Left ventricle myocardium inferior (tissue), 1 donor: ENCODE measurements at regions not wholly inside any gene's neighbourhood (a gene's known extent, or its start where the extent isn't known, plus 50 kb on each side); places are given as distances from the start of the nearest gene placed in this dataset.

Experiments used
- DNase-seq: peaks from one replicate; pipeline ENCODE4 v3.0.0-alpha.2; 2020
- H3K27ac ChIP-seq: fragments of 200-600 bp; replicated peaks from 2 replicates; pipeline ENCODE4 v1.8.0; 2021
- H3K27me3 ChIP-seq: fragments of 200-600 bp; 2 replicates; pipeline ENCODE4 v1.8.0; 2021; ENCODE audit warnings: low read depth
- H3K36me3 ChIP-seq: fragments of 200-600 bp; 2 replicates; pipeline ENCODE4 v1.8.0; 2021
- H3K4me1 ChIP-seq: fragments of 200-600 bp; 2 replicates; pipeline ENCODE4 v1.8.0; 2021
- H3K4me3 ChIP-seq: fragments of 200-600 bp; 2 replicates; pipeline ENCODE4 v1.8.0; 2021; ENCODE audit warnings: mild to moderate bottlenecking, moderate library complexity
- H3K9me3 ChIP-seq: fragments of 200-600 bp; replicated peaks from 2 replicates; pipeline ENCODE4 v1.8.0; 2021
- intact Hi-C: fragments of 100-400 bp; cut with micrococcal nuclease; formaldehyde crosslinking; loops from one replicate; pipeline ENCODE4 v1.11.0; 2022
- TF ChIP-seq, protein P1 (sequence below): fragments of 200-600 bp; IDR thresholded peaks from 2 replicates; pipeline ENCODE4 v1.8.0; 2021; ENCODE audit warnings: antibody characterized with exemption, mild to moderate bottlenecking, borderline replicate concordance
- donor health status: DM: no; HTN: yes; CAD: no; lungs with severe emphysema.

- no peak overlapping the region for H3K4me3 ChIP-seq
- intact Hi-C loops, result no loop called here
- TF ChIP-seq, protein P1, sequence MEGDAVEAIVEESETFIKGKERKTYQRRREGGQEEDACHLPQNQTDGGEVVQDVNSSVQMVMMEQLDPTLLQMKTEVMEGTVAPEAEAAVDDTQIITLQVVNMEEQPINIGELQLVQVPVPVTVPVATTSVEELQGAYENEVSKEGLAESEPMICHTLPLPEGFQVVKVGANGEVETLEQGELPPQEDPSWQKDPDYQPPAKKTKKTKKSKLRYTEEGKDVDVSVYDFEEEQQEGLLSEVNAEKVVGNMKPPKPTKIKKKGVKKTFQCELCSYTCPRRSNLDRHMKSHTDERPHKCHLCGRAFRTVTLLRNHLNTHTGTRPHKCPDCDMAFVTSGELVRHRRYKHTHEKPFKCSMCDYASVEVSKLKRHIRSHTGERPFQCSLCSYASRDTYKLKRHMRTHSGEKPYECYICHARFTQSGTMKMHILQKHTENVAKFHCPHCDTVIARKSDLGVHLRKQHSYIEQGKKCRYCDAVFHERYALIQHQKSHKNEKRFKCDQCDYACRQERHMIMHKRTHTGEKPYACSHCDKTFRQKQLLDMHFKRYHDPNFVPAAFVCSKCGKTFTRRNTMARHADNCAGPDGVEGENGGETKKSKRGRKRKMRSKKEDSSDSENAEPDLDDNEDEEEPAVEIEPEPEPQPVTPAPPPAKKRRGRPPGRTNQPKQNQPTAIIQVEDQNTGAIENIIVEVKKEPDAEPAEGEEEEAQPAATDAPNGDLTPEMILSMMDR, result no peak
Measured at GRCh38 chr5:2857837-2858236, 106.4 kb upstream of the IRX2 start.

DNA sequence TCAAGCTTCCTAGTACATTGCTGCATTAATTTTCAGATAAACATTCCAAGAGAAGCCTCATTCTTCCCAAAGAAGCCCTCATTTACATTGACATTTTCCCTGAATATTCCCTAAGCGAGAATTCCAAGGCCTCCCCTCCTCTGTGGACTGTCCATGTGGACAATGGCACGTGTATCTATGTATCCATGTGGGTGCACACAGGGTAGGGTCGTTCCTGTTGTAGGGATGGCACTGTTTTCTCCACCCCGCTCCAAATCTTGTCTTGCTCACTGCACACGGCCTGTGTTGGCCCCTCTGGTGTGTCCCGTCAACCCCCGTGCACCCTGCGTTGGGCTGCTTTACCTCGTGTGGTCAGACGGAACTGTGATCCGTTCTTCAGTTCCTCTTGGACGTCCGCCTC, 104.7 kb upstream of the IRX2 start:
- TF ChIP-seq, protein P1, result no peak
- H3K4me1 ChIP-seq, result no peaks in the 10 kb centered on the region
- intact Hi-C loops, result no loop called here
- H3K9me3 ChIP-seq, result no peaks in the 10 kb centered on the region
- peaks cover 13% of the 10 kb centered on the region for H3K27me3 ChIP-seq
- no peak for DNase-seq
- H3K36me3 ChIP-seq, result no peaks in the 10 kb centered on the region
- H3K4me3 ChIP-seq, result no peak overlapping the region
- no peak overlapping the region for H3K27ac ChIP-seq

More at GRCh38 chr5:2857837-2858236, 106.4 kb upstream of the IRX2 start:
- no peaks in the 10 kb centered on the region for H3K36me3 ChIP-seq
- DNase-seq, result no peak
- H3K27ac ChIP-seq, result no peak overlapping the region
- no peaks in the 10 kb centered on the region for H3K4me1 ChIP-seq
- no peaks in the 10 kb centered on the region for H3K9me3 ChIP-seq
- H3K27me3 ChIP-seq, result peaks cover 16% of the 10 kb centered on the region

DNA sequence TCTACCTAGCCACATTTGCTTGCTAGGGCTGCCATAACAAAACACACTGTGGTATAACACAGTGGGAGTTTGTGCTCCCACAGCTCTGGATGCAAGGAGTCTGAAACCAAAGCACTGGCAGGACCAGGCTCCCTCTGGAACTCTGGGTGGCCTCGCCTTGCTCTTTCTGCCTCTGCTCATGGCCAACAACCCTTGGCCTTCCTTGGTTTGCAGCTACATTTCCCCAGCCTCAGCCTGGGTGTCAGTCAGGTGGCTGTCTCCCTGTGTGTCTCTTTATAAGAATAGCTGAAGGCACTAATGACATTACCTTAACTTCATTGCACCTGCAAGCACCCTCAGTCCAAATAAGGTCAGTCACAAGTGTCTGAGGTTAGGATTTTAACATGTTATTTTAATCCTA, 101.0 kb upstream of the IRX2 start:
- Histone ChIP-seq H3K4me1 (no peaks in the 10 kb centered on the region), H3K27ac (no peak overlapping the region), H3K36me3 (no peaks in the 10 kb centered on the region), H3K9me3 (no peaks in the 10 kb centered on the region), H3K27me3 (no peaks in the 10 kb centered on the region), H3K4me3 (no peak overlapping the region)
- no peak for DNase-seq
- intact Hi-C loops, result no loop called here
- TF ChIP-seq, protein P1, result no peak

GRCh38 chr5:2851895-2852294, 100.4 kb upstream of the IRX2 start:
- no peaks in the 10 kb centered on the region for H3K36me3 ChIP-seq
- no peaks in the 10 kb centered on the region for H3K4me1 ChIP-seq
- intact Hi-C loops, result no loop called here

GRCh38 chr5:2849429-2849828, 98.0 kb upstream of the IRX2 start:
- TF ChIP-seq, protein P1, result no peak
- Histone ChIP-seq H3K27me3 (peaks cover 6% of the 10 kb centered on the region), H3K4me3 (no peak overlapping the region), H3K36me3 (no peaks in the 10 kb centered on the region), H3K9me3 (no peaks in the 10 kb centered on the region), H3K27ac (no peak overlapping the region), H3K4me1 (no peaks in the 10 kb centered on the region)
- DNase-seq, result no peak
- intact Hi-C loops, result no loop called here

More at GRCh38 chr5:2851895-2852294, 100.4 kb upstream of the IRX2 start:
- no peak overlapping the region for H3K4me3 ChIP-seq
- DNase-seq, result no peak
- H3K27ac ChIP-seq, result no peak overlapping the region
- peaks cover under 1% of the 10 kb centered on the region for H3K27me3 ChIP-seq
- H3K9me3 ChIP-seq, result no peaks in the 10 kb centered on the region
- TF ChIP-seq, protein P1, result no peak

GRCh38 chr5:2848619-2849018, 97.1 kb upstream of the IRX2 start:
- Histone ChIP-seq H3K4me1 (no peaks in the 10 kb centered on the region), H3K36me3 (no peaks in the 10 kb centered on the region), H3K4me3 (no peak overlapping the region), H3K9me3 (no peaks in the 10 kb centered on the region), H3K27ac (no peak overlapping the region), H3K27me3 (peaks cover 6% of the 10 kb centered on the region)
- DNase-seq, result no peak
- intact Hi-C loops, result no loop called here
- TF ChIP-seq, protein P1, result no peak
